HG03571 (cell line): ENCODE measurements at regions not wholly inside any gene's neighbourhood (a gene's known extent, or its start where the extent isn't known, plus 50 kb on each side); places are given as distances from the start of the nearest gene placed in this dataset.

Experiments used
- ATAC-seq: cut with Tn5 transposase; IDR thresholded peaks from one replicate; pipeline ENCODE4 v1.9.1; 2021; ENCODE audit not compliant: unreplicated experiment

GRCh38 chr21:24278711-24279110, 1328.6 kb downstream of the MRPL39 start:
- no peak for ATAC-seq

- no peak for ATAC-seq
Observed at GRCh38 chr21:24276204-24276603, 1331.1 kb downstream of the MRPL39 start.

- ATAC-seq, result no peak
Observed at GRCh38 chr21:24275616-24276015, 1331.7 kb downstream of the MRPL39 start.

GRCh38 chr21:24272521-24272938, 1334.8 kb downstream of the MRPL39 start:
- ATAC-seq, result no peak

- no peak for ATAC-seq
Observed at GRCh38 chr21:24265987-24266386, 1341.3 kb downstream of the MRPL39 start.

GRCh38 chr21:24260751-24261150, 1346.5 kb downstream of the MRPL39 start:
- ATAC-seq, result no peak

GRCh38 chr21:24259241-24259640, 1348.0 kb downstream of the MRPL39 start:
- ATAC-seq, result no peak

- ATAC-seq, result no peak
Observed at GRCh38 chr21:24255591-24255990, 1351.7 kb downstream of the MRPL39 start.

GRCh38 chr21:24225431-24225830, 1381.8 kb downstream of the MRPL39 start:
- no peak for ATAC-seq

GRCh38 chr21:24224422-24224821, 1382.9 kb downstream of the MRPL39 start:
- ATAC-seq, result no peak

GRCh38 chr21:24223624-24224023, 1383.7 kb downstream of the MRPL39 start:
- ATAC-seq, result no peak

GRCh38 chr21:24222676-24223075, 1384.6 kb downstream of the MRPL39 start:
- ATAC-seq, result no peak

- no peak for ATAC-seq
Observed at GRCh38 chr21:24220446-24220845, 1386.8 kb downstream of the MRPL39 start.

GRCh38 chr21:24217151-24217550, 1390.1 kb downstream of the MRPL39 start:
- no peak for ATAC-seq

GRCh38 chr21:24210130-24210529, 1397.2 kb downstream of the MRPL39 start:
- ATAC-seq, result no peak

- ATAC-seq, result no peak
Observed at GRCh38 chr21:24208562-24209260, 1398.6 kb downstream of the MRPL39 start.

- ATAC-seq, result no peak
Observed at GRCh38 chr21:24205319-24205718, 1402.0 kb downstream of the MRPL39 start.

GRCh38 chr21:24204641-24205040, 1402.6 kb downstream of the MRPL39 start:
- no peak for ATAC-seq

- peak; percentile 71 for ATAC-seq
Observed at GRCh38 chr21:24200052-24200451, 1407.2 kb downstream of the MRPL39 start.

GRCh38 chr21:24197923-24198322, 1409.4 kb downstream of the MRPL39 start:
- ATAC-seq, result no peak

- peak; percentile 70 for ATAC-seq
Observed at GRCh38 chr21:24197132-24197643, 1410.1 kb downstream of the MRPL39 start.

GRCh38 chr21:24188506-24188905, 1418.8 kb downstream of the MRPL39 start:
- no peak for ATAC-seq

GRCh38 chr21:24183077-24183476, 1424.2 kb downstream of the MRPL39 start:
- no peak for ATAC-seq
